ENCODE measurements at regions not wholly inside any gene's neighbourhood (a gene's known extent, or its start where the extent isn't known, plus 50 kb on each side); places are given as distances from the start of the nearest gene placed in this dataset.

DNA sequence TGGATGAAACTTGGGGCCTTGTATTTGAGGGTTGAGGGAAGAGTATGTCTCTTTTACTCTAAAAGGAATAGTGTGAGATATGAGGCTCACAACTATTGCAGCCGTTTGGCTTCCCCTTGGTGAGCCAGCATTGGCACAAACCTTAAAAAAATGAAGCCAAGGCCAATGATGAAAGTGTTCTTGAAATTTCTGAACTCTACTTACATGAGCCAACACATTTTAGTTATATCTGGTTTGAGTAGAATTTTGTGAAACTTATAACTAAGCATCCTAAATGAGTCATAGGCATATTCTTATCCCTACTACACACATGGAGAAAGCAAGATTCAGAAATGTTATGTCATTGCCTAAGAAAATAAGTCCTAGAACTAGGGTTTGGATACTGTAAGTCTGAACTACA lies 55.3 kb upstream of the ACSS3 start:
- DNase-seq = no peak

- DNase-seq = no peak
These were observed 56.0 kb upstream of the ACSS3 start for GRCh38 chr12:81021834-81022233.

GRCh38 chr12:81021131-81021748 lies 56.6 kb upstream of the ACSS3 start:
- DNase-seq = no peak

DNA sequence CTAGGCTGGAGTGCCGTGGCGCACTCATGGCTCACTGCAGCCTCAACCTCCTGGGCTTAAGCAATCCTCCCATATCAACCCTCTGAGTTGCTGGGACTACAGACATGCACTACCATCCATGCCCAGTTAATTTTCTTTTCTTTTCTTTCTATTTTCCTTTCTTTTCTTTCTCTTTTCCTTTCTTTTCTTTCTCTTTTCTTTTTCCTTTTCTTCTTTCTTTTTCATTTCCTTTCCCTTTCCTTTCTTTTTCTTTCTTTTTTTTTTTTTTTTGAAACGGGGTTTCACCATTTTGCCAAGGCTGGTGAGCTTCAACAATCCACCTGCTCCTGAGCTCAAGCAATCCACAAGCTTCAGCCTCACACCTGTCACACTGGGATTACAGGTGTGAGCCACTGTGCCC lies 60.1 kb upstream of the ACSS3 start:
- no peak for DNase-seq

GRCh38 chr12:81015510-81015909 lies 62.4 kb upstream of the ACSS3 start:
- no peak for DNase-seq

GRCh38 chr12:81010641-81011040 lies 67.2 kb upstream of the ACSS3 start:
- no peak for DNase-seq

DNA sequence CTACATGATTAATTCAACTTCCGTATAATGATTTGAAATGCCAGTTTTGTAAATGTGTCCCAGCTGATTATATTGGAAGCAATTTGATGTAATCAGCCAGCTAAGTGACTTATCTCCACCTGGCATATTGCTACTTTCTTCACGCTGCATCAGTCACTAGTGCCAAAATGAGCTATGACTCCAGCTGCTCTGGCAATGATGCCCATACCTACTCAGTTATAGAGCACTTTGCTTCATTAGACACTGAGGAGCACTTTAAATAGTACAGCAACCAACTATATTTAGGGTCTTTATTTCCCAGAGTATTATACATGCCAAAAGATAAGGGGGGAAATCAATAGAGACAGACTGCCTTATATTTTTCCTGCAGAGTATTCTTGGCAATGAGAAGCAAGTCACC lies 67.9 kb upstream of the LIN7A start:
- peak; percentile 87 for DNase-seq

- DNase-seq = no peak
These were observed 63.1 kb upstream of the LIN7A start for GRCh38 chr12:81000831-81001230.

DNA sequence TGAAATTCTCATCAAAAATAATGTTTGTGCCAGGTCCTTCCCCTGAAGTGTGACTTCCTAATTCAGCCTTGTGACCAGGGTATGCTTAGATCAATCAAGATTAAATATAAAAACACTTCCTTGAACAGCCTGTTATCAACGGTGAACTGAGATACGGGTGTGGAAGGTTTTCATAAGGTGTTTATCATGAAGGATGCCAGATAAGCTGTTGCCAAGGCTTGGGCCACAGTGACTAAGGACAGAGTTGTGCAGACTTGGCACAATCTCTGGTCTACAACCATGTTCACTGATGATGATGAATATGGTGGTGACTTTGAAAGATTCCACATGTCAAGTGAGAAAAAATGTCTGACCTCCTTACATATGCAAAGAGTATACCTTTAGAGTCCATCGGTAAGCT lies 51.3 kb upstream of the LIN7A start:
- no peak for DNase-seq

Data from NCI-H1105 treated with DMSO at 0.1 percent for 48 hours (cell line).